IMR-90 (cell line): ENCODE measurements at regions not wholly inside any gene's neighbourhood (a gene's known extent, or its start where the extent isn't known, plus 50 kb on each side); places are given as distances from the start of the nearest gene placed in this dataset.

ENCODE experiments used
- ATAC-seq: fragments of 200-7000 bp; cut with Tn5 transposase; 2 replicates; pipeline ENCODE4 v1.9.1; 2020; ENCODE audit warnings: low read depth, mild to moderate bottlenecking, moderate library complexity
- BruUV-seq: library from RNA; stranded (reverse); fragments of 400-500 nt; replicated peaks from 2 replicates; lab custom pipeline; 2021; lab: Mats Ljungman, UMichigan
- CTCF ChIA-PET: fragments of 300-600 bp; formaldehyde crosslinking; extraction: SDS; loops from one replicate; lab custom pipeline; 2021; ENCODE audit warnings: antibody characterized with exemption; lab: Yijun Ruan, JAX
- POLR2A ChIA-PET: fragments of 300-600 bp; sonication (Branson Sonifier 250); formaldehyde crosslinking; loops from one replicate; lab custom pipeline; 2022; ENCODE audit warnings: antibody characterized with exemption; ENCODE audit not compliant: unreplicated experiment; lab: Charles Lee
- DNase-seq: peaks from one replicate; pipeline ENCODE4 v3.0.0; 2013
- H2AFZ ChIP-seq: replicated peaks from 2 replicates; pipeline ENCODE3; 2013; ENCODE audit warnings: low read length, mild to moderate bottlenecking; ENCODE audit not compliant: poor library complexity
- H2AK5ac ChIP-seq: 2 replicates; pipeline ENCODE4 v1.6.1; 2013; ENCODE audit warnings: low read depth, low read length, inconsistent platforms
- H2AK9ac ChIP-seq: replicated peaks from 2 replicates; pipeline ENCODE3; 2013; ENCODE audit warnings: mild to moderate bottlenecking, low read depth, low read length, moderate library complexity; ENCODE audit not compliant: poor library complexity
- H2BK120ac ChIP-seq: 2 replicates; pipeline ENCODE4 v1.6.1; 2013; ENCODE audit warnings: low read depth, low read length, inconsistent platforms
- H2BK15ac ChIP-seq: 3 replicates; pipeline ENCODE4 v1.6.1; 2013; ENCODE audit warnings: low read depth, low read length, inconsistent platforms
- H2BK20ac ChIP-seq: 2 replicates; pipeline ENCODE4 v1.6.1; 2013; ENCODE audit warnings: low read depth, mild to moderate bottlenecking, inconsistent platforms, low read length, moderate library complexity
- H2BK5ac ChIP-seq: 2 replicates; pipeline ENCODE4 v1.6.1; 2013; ENCODE audit warnings: mild to moderate bottlenecking, low read depth, low read length, inconsistent platforms; ENCODE audit not compliant: poor library complexity, severe bottlenecking
- H3K14ac ChIP-seq: replicated peaks from 2 replicates; pipeline ENCODE4 v1.6.1; 2013; ENCODE audit warnings: low read depth, low read length, inconsistent platforms
- H3K18ac ChIP-seq: 2 replicates; pipeline ENCODE4 v1.6.1; 2013; ENCODE audit warnings: low read depth, low read length, control low read depth
- H3K23ac ChIP-seq: 2 replicates; pipeline ENCODE4 v1.6.1; 2013; ENCODE audit warnings: low read depth, low read length, inconsistent platforms
- H3K27ac ChIP-seq: 2 replicates; pipeline ENCODE4 v1.5.1; 2013; ENCODE audit warnings: mild to moderate bottlenecking, control low read depth, low read length; ENCODE audit not compliant: insufficient read depth
- H3K27me3 ChIP-seq: 2 replicates; pipeline ENCODE4 v1.6.1; 2013; ENCODE audit warnings: low read length; ENCODE audit not compliant: control insufficient read depth, insufficient read depth
- H3K36me3 ChIP-seq: 2 replicates; pipeline ENCODE4 v1.6.1; 2013; ENCODE audit warnings: low read length, mixed read lengths; ENCODE audit not compliant: control insufficient read depth, insufficient read depth
- H3K4ac ChIP-seq: 2 replicates; pipeline ENCODE4 v1.6.1; 2013; ENCODE audit warnings: low read depth, low read length, inconsistent platforms
- H3K4me1 ChIP-seq: 2 replicates; pipeline ENCODE4 v1.6.1; 2013; ENCODE audit warnings: low read length, mixed read lengths; ENCODE audit not compliant: control insufficient read depth, insufficient read depth
- H3K4me2 ChIP-seq: 2 replicates; pipeline ENCODE4 v1.6.1; 2013; ENCODE audit warnings: low read depth, mild to moderate bottlenecking, control low read depth, low read length, moderate library complexity
- H3K4me3 ChIP-seq: 2 replicates; pipeline ENCODE4 v1.5.1; 2013; ENCODE audit warnings: low read depth, mild to moderate bottlenecking, control low read depth, low read length, moderate library complexity; ENCODE audit not compliant: insufficient read depth
- H3K56ac ChIP-seq: 2 replicates; pipeline ENCODE4 v1.6.1; 2013; ENCODE audit warnings: low read length, inconsistent platforms; ENCODE audit not compliant: insufficient read depth; ENCODE audit errors: extremely low read depth
- H3K79me1 ChIP-seq, 2 experiments: 2 replicates each; pipeline ENCODE4 v1.6.1; 2013; ENCODE audit warnings: low read length in 2 of 2, inconsistent platforms in 1 of 2, low read depth in 1 of 2
- H3K9ac ChIP-seq: 2 replicates; pipeline ENCODE4 v1.6.1; 2013; ENCODE audit warnings: low read depth, low read length, control low read depth
- H3K9me1 ChIP-seq: 2 replicates; pipeline ENCODE4 v1.6.1; 2013; ENCODE audit warnings: low read length, inconsistent platforms; ENCODE audit not compliant: insufficient read depth
- H3K9me3 ChIP-seq: 2 replicates; pipeline ENCODE4 v1.6.1; 2013; ENCODE audit warnings: low read length; ENCODE audit not compliant: control insufficient read depth, insufficient read depth
- H4K20me1 ChIP-seq: 2 replicates; pipeline ENCODE4 v1.6.1; 2013; ENCODE audit warnings: low read length, inconsistent platforms; ENCODE audit not compliant: insufficient read depth
- H4K5ac ChIP-seq: 2 replicates; pipeline ENCODE4 v1.6.1; 2013; ENCODE audit warnings: mild to moderate bottlenecking, low read depth, low read length, control low read depth
- H4K8ac ChIP-seq, 2 experiments: 2 replicates each; pipeline ENCODE4 v1.6.1; 2013; ENCODE audit warnings: low read depth in 2 of 2, low read length in 2 of 2, control low read depth in 1 of 2, inconsistent platforms in 1 of 2
- H4K91ac ChIP-seq: 2 replicates; pipeline ENCODE4 v1.6.1; 2013; ENCODE audit warnings: low read depth, low read length, inconsistent platforms; ENCODE audit not compliant: insufficient read depth
- BHLHE40 ChIP-seq: fragments of 150-350 bp; IDR thresholded peaks from 2 replicates; pipeline ENCODE4 v1.6.1; 2016; ENCODE audit warnings: mild to moderate bottlenecking, low read depth, low read length
- MAZ ChIP-seq: IDR thresholded peaks from 2 replicates; pipeline ENCODE4 v1.6.1; 2012; ENCODE audit warnings: low read depth, mild to moderate bottlenecking, low read length, improper control_type of control experiment, moderate library complexity, borderline replicate concordance
- NFE2L2 ChIP-seq: fragments of 150-350 bp; IDR thresholded peaks from 2 replicates; pipeline ENCODE4 v1.6.1; 2016; ENCODE audit warnings: low read depth, mild to moderate bottlenecking, low read length
- WGBS, 2 experiments: methylation state at CpG; one replicate each; pipeline versions ENCODE4 v1.1.5 to v1.1.7; 2013; ENCODE audit warnings: missing lambda C conversion rate in 2 of 2; ENCODE audit not compliant: insufficient read length in 1 of 2; ENCODE audit errors: extremely low coverage in 2 of 2; 5-methylcytosine and 5-hydroxymethylcytosine counted together
- dilution Hi-C: fragments of 300-500 bp; cut with HindIII; formaldehyde crosslinking; loops from one replicate; pipeline ENCODE4 v1.14.3; 2018; ENCODE audit warnings: low sequenced_read_pairs; ENCODE audit not compliant: unreplicated experiment
- in situ Hi-C: fragments of 300-500 bp; cut with MboI; formaldehyde crosslinking; loops from 3 replicates; pipeline ENCODE4 v1.14.3; 2019; ENCODE audit warnings: low sequenced_read_pairs, inconsistent platforms, mixed read lengths
- intact Hi-C: fragments of 100-400 bp; cut with micrococcal nuclease; formaldehyde crosslinking; loops from 2 replicates; pipeline ENCODE4 v1.10.0; 2022
- TF ChIP-seq, protein P1 (sequence below): conservative IDR thresholded peaks from 2 replicates; pipeline ENCODE4 v1.5.1; 2012; ENCODE audit warnings: mild to moderate bottlenecking, low read depth, low read length, improper control_type of control experiment
- TF ChIP-seq, protein P2 (sequence below): fragments of 150-350 bp; IDR thresholded peaks from 2 replicates; pipeline ENCODE4 v1.6.1; 2017; ENCODE audit warnings: mild to moderate bottlenecking, antibody characterized with exemption, low read length, low read depth

DNA sequence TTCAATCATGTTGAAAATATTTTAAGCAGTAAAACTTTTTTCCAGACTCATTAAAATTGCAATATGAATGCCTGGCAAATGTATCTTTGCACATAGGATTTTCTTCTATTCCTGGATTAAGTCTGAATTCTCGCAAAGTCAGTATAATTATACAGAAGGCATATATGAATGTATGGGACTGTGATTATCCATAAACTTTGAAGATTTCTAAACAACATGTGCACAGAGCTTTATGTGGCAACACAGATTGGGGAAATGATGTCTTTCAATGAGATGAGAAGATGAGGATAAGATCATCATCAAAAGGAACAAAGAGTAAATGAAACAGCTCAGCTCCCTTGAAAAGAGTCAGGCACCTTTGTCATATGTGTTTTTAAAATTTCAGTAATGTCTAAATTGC lies 635.3 kb downstream of the CDH11 start:
- BruUV-seq: no TSS peak
- dilution Hi-C loops: no loop called here
- intact Hi-C loops: no loop called here

More for the DNA sequence above, 635.3 kb downstream of the CDH11 start:
- no peak overlapping the region for H2AK9ac ChIP-seq
- H4K5ac ChIP-seq: no peak overlapping the region
- ATAC-seq: no peak
- no peaks in the 10 kb centered on the region for H3K9me3 ChIP-seq
- H2AK5ac ChIP-seq: no peak overlapping the region
- no peaks in the 10 kb centered on the region for H3K36me3 ChIP-seq
- no peak overlapping the region for H3K4ac ChIP-seq
- H3K9me1 ChIP-seq: no peaks in the 10 kb centered on the region
- ChIA-PET POLR2A (no interaction called here), CTCF (interaction anchor here (0.6 kb wide), 1 partner anchor 676 kb away, joined by 5 read pairs; no protein-coding TSS in a partner anchor)
- no peak overlapping the region for H3K23ac ChIP-seq
- H3K27me3 ChIP-seq: no peaks in the 10 kb centered on the region
- no peak overlapping the region for H2BK120ac ChIP-seq
- no CpG with 5 or more reads among the region's 1 CpG for WGBS, 2 experiments
- H4K20me1 ChIP-seq: no peaks in the 10 kb centered on the region
- H2BK20ac ChIP-seq: no peak overlapping the region
- in situ Hi-C loops: no loop called here
- no peak overlapping the region for H3K56ac ChIP-seq
- H2BK15ac ChIP-seq: no peak overlapping the region
- DNase-seq: no peak
- no peak overlapping the region for H3K9ac ChIP-seq
- H3K18ac ChIP-seq: no peak overlapping the region
- no peak overlapping the region for H3K14ac ChIP-seq
- no peak overlapping the region for H4K8ac ChIP-seq
- H2AFZ ChIP-seq: no peak overlapping the region
- H3K79me1 ChIP-seq: no peaks in the 10 kb centered on the region
- no peak overlapping the region for H3K27ac ChIP-seq
- TF ChIP-seq BHLHE40 (no peak), NFE2L2 (no peak), MAZ (no peak)
- TF ChIP-seq, protein P1, sequence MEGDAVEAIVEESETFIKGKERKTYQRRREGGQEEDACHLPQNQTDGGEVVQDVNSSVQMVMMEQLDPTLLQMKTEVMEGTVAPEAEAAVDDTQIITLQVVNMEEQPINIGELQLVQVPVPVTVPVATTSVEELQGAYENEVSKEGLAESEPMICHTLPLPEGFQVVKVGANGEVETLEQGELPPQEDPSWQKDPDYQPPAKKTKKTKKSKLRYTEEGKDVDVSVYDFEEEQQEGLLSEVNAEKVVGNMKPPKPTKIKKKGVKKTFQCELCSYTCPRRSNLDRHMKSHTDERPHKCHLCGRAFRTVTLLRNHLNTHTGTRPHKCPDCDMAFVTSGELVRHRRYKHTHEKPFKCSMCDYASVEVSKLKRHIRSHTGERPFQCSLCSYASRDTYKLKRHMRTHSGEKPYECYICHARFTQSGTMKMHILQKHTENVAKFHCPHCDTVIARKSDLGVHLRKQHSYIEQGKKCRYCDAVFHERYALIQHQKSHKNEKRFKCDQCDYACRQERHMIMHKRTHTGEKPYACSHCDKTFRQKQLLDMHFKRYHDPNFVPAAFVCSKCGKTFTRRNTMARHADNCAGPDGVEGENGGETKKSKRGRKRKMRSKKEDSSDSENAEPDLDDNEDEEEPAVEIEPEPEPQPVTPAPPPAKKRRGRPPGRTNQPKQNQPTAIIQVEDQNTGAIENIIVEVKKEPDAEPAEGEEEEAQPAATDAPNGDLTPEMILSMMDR: no peak
- TF ChIP-seq, protein P2, sequence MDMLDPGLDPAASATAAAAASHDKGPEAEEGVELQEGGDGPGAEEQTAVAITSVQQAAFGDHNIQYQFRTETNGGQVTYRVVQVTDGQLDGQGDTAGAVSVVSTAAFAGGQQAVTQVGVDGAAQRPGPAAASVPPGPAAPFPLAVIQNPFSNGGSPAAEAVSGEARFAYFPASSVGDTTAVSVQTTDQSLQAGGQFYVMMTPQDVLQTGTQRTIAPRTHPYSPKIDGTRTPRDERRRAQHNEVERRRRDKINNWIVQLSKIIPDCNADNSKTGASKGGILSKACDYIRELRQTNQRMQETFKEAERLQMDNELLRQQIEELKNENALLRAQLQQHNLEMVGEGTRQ: no peak
- no peaks in the 10 kb centered on the region for H3K4me1 ChIP-seq
- H3K4me3 ChIP-seq: no peak overlapping the region
- no peak overlapping the region for H2BK5ac ChIP-seq
- H3K4me2 ChIP-seq: no peak overlapping the region
- no peak overlapping the region for H4K91ac ChIP-seq
